ENCODE measurements at regions not wholly inside any gene's neighbourhood (a gene's known extent, or its start where the extent isn't known, plus 50 kb on each side); places are given as distances from the start of the nearest gene placed in this dataset.

GRCh38 chr10:10960534-10960933 is 57.1 kb upstream of the CELF2 start:
- TF ChIP-seq, protein P1, sequence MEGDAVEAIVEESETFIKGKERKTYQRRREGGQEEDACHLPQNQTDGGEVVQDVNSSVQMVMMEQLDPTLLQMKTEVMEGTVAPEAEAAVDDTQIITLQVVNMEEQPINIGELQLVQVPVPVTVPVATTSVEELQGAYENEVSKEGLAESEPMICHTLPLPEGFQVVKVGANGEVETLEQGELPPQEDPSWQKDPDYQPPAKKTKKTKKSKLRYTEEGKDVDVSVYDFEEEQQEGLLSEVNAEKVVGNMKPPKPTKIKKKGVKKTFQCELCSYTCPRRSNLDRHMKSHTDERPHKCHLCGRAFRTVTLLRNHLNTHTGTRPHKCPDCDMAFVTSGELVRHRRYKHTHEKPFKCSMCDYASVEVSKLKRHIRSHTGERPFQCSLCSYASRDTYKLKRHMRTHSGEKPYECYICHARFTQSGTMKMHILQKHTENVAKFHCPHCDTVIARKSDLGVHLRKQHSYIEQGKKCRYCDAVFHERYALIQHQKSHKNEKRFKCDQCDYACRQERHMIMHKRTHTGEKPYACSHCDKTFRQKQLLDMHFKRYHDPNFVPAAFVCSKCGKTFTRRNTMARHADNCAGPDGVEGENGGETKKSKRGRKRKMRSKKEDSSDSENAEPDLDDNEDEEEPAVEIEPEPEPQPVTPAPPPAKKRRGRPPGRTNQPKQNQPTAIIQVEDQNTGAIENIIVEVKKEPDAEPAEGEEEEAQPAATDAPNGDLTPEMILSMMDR (IDR thresholded peaks at IDR 0.05; ENCODE audit: insufficient read depth, low read length), result no peak
- TF ChIP-seq GABPA (IDR thresholded peaks at IDR 0.05; ENCODE audit: low read depth) (no peak), SPI1 (IDR thresholded peaks at IDR 0.05; ENCODE audit: borderline replicate concordance, low read depth) (no peak)

Measured in HL-60 (cell line).